Trophoblast cell (in vitro differentiated cells and primary cell): ENCODE measurements at regions not wholly inside any gene's neighbourhood (a gene's known extent, or its start where the extent isn't known, plus 50 kb on each side); places are given as distances from the start of the nearest gene placed in this dataset.

Experiments
- DNase-seq, 2 donors: peaks; one replicate each; pipeline ENCODE4 v3.0.0-alpha.2; 2016
- H2AFZ ChIP-seq: 2 replicates; pipeline ENCODE4 v1.6.1; 2013; ENCODE audit warnings: low read length, moderate library complexity, mild to moderate bottlenecking; ENCODE audit not compliant: insufficient read depth, poor library complexity
- H2AK5ac ChIP-seq: 2 replicates; pipeline ENCODE4 v1.6.1; 2013; ENCODE audit warnings: mild to moderate bottlenecking, low read length
- H2BK120ac ChIP-seq: 2 replicates; pipeline ENCODE4 v1.6.1; 2013; ENCODE audit warnings: low read length, mild to moderate bottlenecking, moderate library complexity; ENCODE audit not compliant: insufficient read depth, poor library complexity
- H2BK12ac ChIP-seq: 2 replicates; pipeline ENCODE4 v1.6.1; 2013; ENCODE audit warnings: mild to moderate bottlenecking, low read length, moderate library complexity
- H2BK5ac ChIP-seq: 2 replicates; pipeline ENCODE4 v1.6.1; 2013; ENCODE audit warnings: low read length, low read depth, moderate library complexity, mild to moderate bottlenecking; ENCODE audit not compliant: poor library complexity
- H3K14ac ChIP-seq: 2 replicates; pipeline ENCODE4 v1.6.1; 2013; ENCODE audit warnings: mild to moderate bottlenecking, low read length
- H3K18ac ChIP-seq: 2 replicates; pipeline ENCODE4 v1.6.1; 2013; ENCODE audit warnings: mild to moderate bottlenecking, low read length
- H3K23ac ChIP-seq: 2 replicates; pipeline ENCODE4 v1.6.1; 2013; ENCODE audit warnings: low read length
- H3K27ac ChIP-seq: 2 replicates; pipeline ENCODE4 v1.5.1; 2013; ENCODE audit warnings: low read depth, mild to moderate bottlenecking, inconsistent platforms, low read length, moderate library complexity
- H3K27me3 ChIP-seq: 2 replicates; pipeline ENCODE4 v1.6.1; 2013; ENCODE audit warnings: inconsistent platforms, mild to moderate bottlenecking, low read length, moderate library complexity; ENCODE audit not compliant: insufficient read depth
- H3K36me3 ChIP-seq, 2 experiments: 1 replicate in 1 of 2; 2 replicates in 1 of 2; pipeline ENCODE4 v1.6.1; 2013; ENCODE audit warnings: low read length in 2 of 2, mild to moderate bottlenecking in 2 of 2, moderate library complexity in 1 of 2; ENCODE audit not compliant: insufficient read depth in 2 of 2, control insufficient read depth in 1 of 2
- H3K4ac ChIP-seq: 2 replicates; pipeline ENCODE4 v1.6.1; 2013; ENCODE audit warnings: low read depth, mild to moderate bottlenecking, low read length, moderate library complexity
- H3K4me1 ChIP-seq, 2 experiments: 1 replicate in 1 of 2; 2 replicates in 1 of 2; pipeline ENCODE4 v1.6.1; 2013; ENCODE audit warnings: low read length in 2 of 2, mild to moderate bottlenecking in 2 of 2, moderate library complexity in 1 of 2; ENCODE audit not compliant: insufficient read depth in 2 of 2, control insufficient read depth in 1 of 2
- H3K4me2 ChIP-seq: 2 replicates; pipeline ENCODE4 v1.6.1; 2013; ENCODE audit warnings: inconsistent platforms, mild to moderate bottlenecking, low read length, moderate library complexity
- H3K4me3 ChIP-seq: 2 replicates; pipeline ENCODE4 v1.5.1; 2013; ENCODE audit warnings: mild to moderate bottlenecking, low read depth, low read length, inconsistent platforms
- H3K79me1 ChIP-seq: one replicate; pipeline ENCODE4 v1.6.1; 2013; ENCODE audit warnings: low read length
- H3K79me2 ChIP-seq: 2 replicates; pipeline ENCODE4 v1.6.1; 2013; ENCODE audit warnings: low read length, mild to moderate bottlenecking; ENCODE audit not compliant: control insufficient read depth, insufficient read depth, poor library complexity
- H3K9ac ChIP-seq: 2 replicates; pipeline ENCODE4 v1.6.1; 2013; ENCODE audit warnings: mild to moderate bottlenecking, low read length
- H3K9me3 ChIP-seq: 2 replicates; pipeline ENCODE4 v1.6.1; 2013; ENCODE audit warnings: low read depth, mild to moderate bottlenecking, control low read depth, inconsistent platforms, low read length; ENCODE audit not compliant: insufficient read depth
- H4K12ac ChIP-seq: 2 replicates; pipeline ENCODE4 v1.6.1; 2013; ENCODE audit warnings: low read depth, mild to moderate bottlenecking, low read length, moderate library complexity
- H4K8ac ChIP-seq: 2 replicates; pipeline ENCODE4 v1.6.1; 2013; ENCODE audit warnings: low read depth, mild to moderate bottlenecking, low read length, moderate library complexity
- H4K91ac ChIP-seq: one replicate; pipeline ENCODE4 v1.6.1; 2013; ENCODE audit warnings: low read depth, mild to moderate bottlenecking, low read length, moderate library complexity
- WGBS: extraction: QIAGEN DNeasy Blood & Tissue Kit; methylation state at CpG from one replicate; pipeline ENCODE4 v1.1.7; 2013; ENCODE audit warnings: missing lambda C conversion rate; ENCODE audit not compliant: insufficient read length, insufficient coverage; ENCODE audit errors: extremely low coverage; 5-methylcytosine and 5-hydroxymethylcytosine counted together

DNA sequence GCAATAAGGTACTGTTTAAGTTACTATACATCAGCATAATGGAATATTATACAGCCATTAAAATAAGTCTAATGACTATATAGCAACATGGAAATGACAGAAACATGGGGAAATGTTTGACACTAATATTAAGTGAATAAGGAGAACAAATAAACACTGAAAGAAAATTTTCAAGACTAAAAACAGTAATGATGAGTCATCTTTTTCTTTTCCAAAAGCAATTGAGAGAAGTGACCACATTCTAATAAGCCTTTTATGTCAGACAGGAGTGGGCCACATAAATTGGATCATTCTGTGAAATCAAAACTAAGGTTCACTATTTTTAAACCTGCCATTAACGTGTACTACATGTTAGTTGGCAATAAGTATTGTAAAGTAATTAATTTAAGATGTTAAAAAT is 187.5 kb downstream of the AHR start:
- H3K9ac ChIP-seq = no peak overlapping the region
- H3K79me1 ChIP-seq = no peaks in the 10 kb centered on the region
- H3K27me3 ChIP-seq = no peaks in the 10 kb centered on the region
- no peaks in the 10 kb centered on the region for H3K9me3 ChIP-seq
- no CpG with 5 or more reads among the region's 1 CpG for WGBS
- no peak overlapping the region for H3K4me2 ChIP-seq
- no peak for DNase-seq
- no peak overlapping the region for H2AK5ac ChIP-seq
- H3K4me3 ChIP-seq = no peak overlapping the region
- no peak overlapping the region for H2BK12ac ChIP-seq
- H3K14ac ChIP-seq = no peak overlapping the region
- no peaks in the 10 kb centered on the region for H3K4me1 ChIP-seq
- H2BK120ac ChIP-seq = no peak overlapping the region
- no peak overlapping the region for H2BK5ac ChIP-seq
- no peak overlapping the region for H3K27ac ChIP-seq
- no peak overlapping the region for H3K18ac ChIP-seq
- no peak overlapping the region for H3K23ac ChIP-seq
- no peak overlapping the region for H4K8ac ChIP-seq
- no peak overlapping the region for H3K4ac ChIP-seq
- H3K79me2 ChIP-seq = no peaks in the 10 kb centered on the region
- no peaks in the 10 kb centered on the region for H3K36me3 ChIP-seq
- no peak overlapping the region for H4K12ac ChIP-seq
- no peak overlapping the region for H4K91ac ChIP-seq
- H2AFZ ChIP-seq = no peak overlapping the region

DNA sequence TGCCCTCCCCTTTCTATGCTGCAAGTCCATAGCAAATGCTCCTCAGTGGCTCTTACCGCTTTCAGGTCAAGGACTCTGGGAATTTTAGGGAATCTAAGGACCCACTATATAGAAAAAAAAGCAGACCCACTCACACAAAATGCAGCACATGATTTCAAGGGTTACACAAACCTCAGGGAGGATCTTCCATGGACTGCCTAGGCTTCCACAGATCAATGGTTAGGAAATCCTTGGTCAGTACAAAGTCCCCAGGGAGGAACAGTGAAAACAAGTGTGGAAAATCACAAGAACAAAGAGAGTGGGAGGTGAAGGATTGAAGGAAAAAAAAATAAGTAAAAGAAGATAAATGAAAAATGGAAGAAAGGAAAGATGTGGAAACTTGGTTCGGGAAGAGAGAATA is 188.4 kb downstream of the AHR start:
- no peak overlapping the region for H3K27ac ChIP-seq
- H3K9ac ChIP-seq = no peak overlapping the region
- H2AFZ ChIP-seq = no peak overlapping the region
- no peak overlapping the region for H2BK5ac ChIP-seq
- H3K9me3 ChIP-seq = no peaks in the 10 kb centered on the region
- H3K18ac ChIP-seq = no peak overlapping the region
- H3K14ac ChIP-seq = no peak overlapping the region
- H3K79me1 ChIP-seq = no peaks in the 10 kb centered on the region
- no peak for DNase-seq
- 100% methylated on average over 1 of the region's 2 CpGs for WGBS
- H3K36me3 ChIP-seq = no peaks in the 10 kb centered on the region
- no peak overlapping the region for H4K91ac ChIP-seq
- no peak overlapping the region for H2AK5ac ChIP-seq
- no peak overlapping the region for H3K23ac ChIP-seq
- no peak overlapping the region for H4K12ac ChIP-seq
- no peak overlapping the region for H4K8ac ChIP-seq
- no peak overlapping the region for H3K4me2 ChIP-seq
- no peaks in the 10 kb centered on the region for H3K4me1 ChIP-seq
- no peaks in the 10 kb centered on the region for H3K27me3 ChIP-seq
- H3K4me3 ChIP-seq = no peak overlapping the region
- no peak overlapping the region for H2BK120ac ChIP-seq
- no peak overlapping the region for H2BK12ac ChIP-seq
- H3K4ac ChIP-seq = no peak overlapping the region
- H3K79me2 ChIP-seq = no peaks in the 10 kb centered on the region

DNA sequence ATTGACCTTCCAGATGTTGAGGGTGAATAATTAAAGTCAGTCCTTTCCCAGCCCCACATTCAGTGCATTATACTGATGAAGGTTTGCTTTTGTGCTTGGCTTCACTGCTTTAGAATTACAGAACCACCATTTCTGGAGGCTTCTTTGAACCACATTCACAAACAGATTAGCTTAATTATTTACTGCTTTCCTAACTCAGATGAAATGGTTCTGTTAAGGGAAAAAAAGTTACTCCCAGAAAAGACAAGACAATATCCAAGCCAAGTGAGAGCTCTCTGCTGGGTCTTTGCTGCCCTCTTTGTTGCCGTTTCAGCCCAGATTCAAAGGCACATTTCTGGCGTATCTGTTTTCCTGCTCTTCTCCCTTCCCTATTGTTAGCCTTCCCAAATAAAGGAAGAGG is 188.9 kb downstream of the AHR start:
- Histone ChIP-seq H3K79me1 (no peaks in the 10 kb centered on the region), H4K8ac (no peak overlapping the region), H3K23ac (no peak overlapping the region), H3K18ac (no peak overlapping the region), H3K36me3 (no peaks in the 10 kb centered on the region), H3K79me2 (no peaks in the 10 kb centered on the region), H3K14ac (no peak overlapping the region), H3K4me2 (no peak overlapping the region), H3K4ac (no peak overlapping the region), H2BK120ac (no peak overlapping the region), H3K27me3 (no peaks in the 10 kb centered on the region), H3K4me3 (no peak overlapping the region), H4K91ac (no peak overlapping the region), H3K9ac (no peak overlapping the region), H3K9me3 (no peaks in the 10 kb centered on the region), H2AK5ac (no peak overlapping the region), H2AFZ (no peak overlapping the region), H3K27ac (no peak overlapping the region), H2BK12ac (no peak overlapping the region), H2BK5ac (no peak overlapping the region), H4K12ac (no peak overlapping the region), H3K4me1 (no peaks in the 10 kb centered on the region)
- WGBS = no CpG with 5 or more reads among the region's 2 CpGs
- no peak for DNase-seq

DNA sequence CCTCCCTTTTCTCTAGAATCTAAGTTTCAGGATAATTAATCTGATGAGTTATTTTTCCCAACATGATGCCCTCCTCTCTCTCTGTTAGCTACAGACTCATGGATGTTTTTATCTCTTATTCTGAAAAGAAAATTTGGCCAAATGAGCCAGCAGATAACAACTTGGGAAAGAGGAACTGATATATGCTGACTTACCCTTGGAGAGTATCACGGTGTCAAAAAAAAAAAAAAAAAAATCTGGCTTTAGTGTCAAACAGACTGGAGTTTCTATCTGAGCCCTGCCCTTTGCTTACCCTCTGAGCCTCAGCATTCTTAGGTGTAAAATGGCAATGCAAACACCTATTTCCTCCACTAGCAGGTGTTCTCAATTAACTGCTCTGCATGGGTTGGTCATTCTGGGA is 190.4 kb downstream of the AHR start:
- H3K18ac ChIP-seq = no peak overlapping the region
- H3K4me1 ChIP-seq = no peaks in the 10 kb centered on the region
- no peaks in the 10 kb centered on the region for H3K9me3 ChIP-seq
- H2AK5ac ChIP-seq = no peak overlapping the region
- no peaks in the 10 kb centered on the region for H3K36me3 ChIP-seq
- H3K79me1 ChIP-seq = no peaks in the 10 kb centered on the region
- no peak overlapping the region for H3K27ac ChIP-seq
- H4K8ac ChIP-seq = no peak overlapping the region
- no peak overlapping the region for H3K4me3 ChIP-seq
- no peak overlapping the region for H3K23ac ChIP-seq
- H3K27me3 ChIP-seq = no peaks in the 10 kb centered on the region
- no peak overlapping the region for H4K91ac ChIP-seq
- no CpG with 5 or more reads among the region's 1 CpG for WGBS
- H2BK5ac ChIP-seq = no peak overlapping the region
- no peak overlapping the region for H2BK12ac ChIP-seq
- no peak overlapping the region for H3K14ac ChIP-seq
- no peak overlapping the region for H3K4ac ChIP-seq
- H3K79me2 ChIP-seq = no peaks in the 10 kb centered on the region
- H3K4me2 ChIP-seq = no peak overlapping the region
- DNase-seq = no peak
- no peak overlapping the region for H2AFZ ChIP-seq
- no peak overlapping the region for H3K9ac ChIP-seq
- no peak overlapping the region for H2BK120ac ChIP-seq
- H4K12ac ChIP-seq = no peak overlapping the region
